ENCODE measurements at regions not wholly inside any gene's neighbourhood (a gene's known extent, or its start where the extent isn't known, plus 50 kb on each side); places are given as distances from the start of the nearest gene placed in this dataset.

- Histone ChIP-seq H3K27me3 (ENCODE audit: insufficient read depth, low read length, poor library complexity) (no peaks in the 10 kb centered on the region), H3K36me3 (ENCODE audit: insufficient read depth, low read length) (no peaks in the 10 kb centered on the region), H3K9ac (ENCODE audit: low read depth, low read length) (no peak overlapping the region), H3K4me3 (ENCODE audit: low read depth in 1 of 2, low read length in 2 of 2) (no peak overlapping the region), H3K27ac (ENCODE audit: low read length) (no peak overlapping the region), H3K4me2 (ENCODE audit: insufficient read depth, low read length) (no peak overlapping the region), H3K79me2 (ENCODE audit: insufficient read depth, low read length) (no peaks in the 10 kb centered on the region), H4K20me1 (ENCODE audit: insufficient read depth, low read length) (no peaks in the 10 kb centered on the region), H2AFZ (ENCODE audit: low read depth, low read length) (no peak overlapping the region), H3K4me1 (ENCODE audit: insufficient read depth, low read length) (no peaks in the 10 kb centered on the region), H3K9me3 (ENCODE audit: insufficient read depth, low read length, severe bottlenecking) (no peaks in the 10 kb centered on the region)
- ATAC-seq (ENCODE audit: insufficient read depth, low read depth) = no peak
- no peak for DNase-seq
- TF ChIP-seq EZH2 (IDR thresholded peaks at IDR 0.05; ENCODE audit: borderline replicate concordance, low read depth, low read length, severe bottlenecking) = no peak
- no peak for TF ChIP-seq CTCF (IDR thresholded peaks at IDR 0.05; ENCODE audit: borderline replicate concordance, extremely low read depth, low read length, poor library complexity, severe bottlenecking)
Observed at GRCh38 chr7:118836933-118837332, 612.4 kb downstream of the ANKRD7 start.

GRCh38 chr7:118839515-118839914 is 615.0 kb downstream of the ANKRD7 start:
- Histone ChIP-seq H3K4me2 (ENCODE audit: insufficient read depth, low read length) (no peak overlapping the region), H3K79me2 (ENCODE audit: insufficient read depth, low read length) (no peaks in the 10 kb centered on the region), H3K4me3 (ENCODE audit: low read depth in 1 of 2, low read length in 2 of 2) (no peak overlapping the region), H4K20me1 (ENCODE audit: insufficient read depth, low read length) (no peaks in the 10 kb centered on the region), H3K4me1 (ENCODE audit: insufficient read depth, low read length) (no peaks in the 10 kb centered on the region), H3K27ac (ENCODE audit: low read length) (no peak overlapping the region), H3K9me3 (ENCODE audit: insufficient read depth, low read length, severe bottlenecking) (no peaks in the 10 kb centered on the region), H3K9ac (ENCODE audit: low read depth, low read length) (no peak overlapping the region), H3K27me3 (ENCODE audit: insufficient read depth, low read length, poor library complexity) (no peaks in the 10 kb centered on the region), H3K36me3 (ENCODE audit: insufficient read depth, low read length) (no peaks in the 10 kb centered on the region), H2AFZ (ENCODE audit: low read depth, low read length) (no peak overlapping the region)
- DNase-seq = no peak
- TF ChIP-seq CTCF (IDR thresholded peaks at IDR 0.05; ENCODE audit: borderline replicate concordance, extremely low read depth, low read length, poor library complexity, severe bottlenecking) (no peak), EZH2 (IDR thresholded peaks at IDR 0.05; ENCODE audit: borderline replicate concordance, low read depth, low read length, severe bottlenecking) (no peak)
- ATAC-seq (ENCODE audit: insufficient read depth, low read depth) = no peak

DNA sequence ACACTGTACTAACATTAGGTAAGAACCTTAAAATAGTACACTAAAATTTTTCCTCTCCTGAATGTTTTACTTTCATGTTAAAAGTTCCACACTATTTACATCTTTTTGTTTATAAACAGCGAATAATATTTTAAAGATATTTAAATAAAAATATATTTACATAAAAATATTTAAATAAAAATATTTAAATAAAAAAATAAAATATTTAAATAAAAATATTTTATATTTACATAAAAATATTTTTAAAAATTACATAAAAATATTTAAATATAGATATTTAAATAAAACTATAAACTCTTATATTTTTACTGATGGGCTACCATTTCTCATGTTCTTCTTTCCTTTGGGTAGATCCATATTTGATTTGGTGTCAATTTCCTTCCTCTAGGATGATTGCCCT is 619.0 kb downstream of the ANKRD7 start:
- no peak overlapping the region for H3K4me2 ChIP-seq (ENCODE audit: insufficient read depth, low read length)
- ATAC-seq (ENCODE audit: insufficient read depth, low read depth) (no peak), DNase-seq (no peak)
- no peaks in the 10 kb centered on the region for H3K4me1 ChIP-seq (ENCODE audit: insufficient read depth, low read length)
- no peak overlapping the region for H3K27ac ChIP-seq (ENCODE audit: low read length)
- no peak for TF ChIP-seq CTCF (IDR thresholded peaks at IDR 0.05; ENCODE audit: borderline replicate concordance, extremely low read depth, low read length, poor library complexity, severe bottlenecking)
- no peak for TF ChIP-seq EZH2 (IDR thresholded peaks at IDR 0.05; ENCODE audit: borderline replicate concordance, low read depth, low read length, severe bottlenecking)
- H2AFZ ChIP-seq (ENCODE audit: low read depth, low read length) = no peak overlapping the region
- H4K20me1 ChIP-seq (ENCODE audit: insufficient read depth, low read length) = no peaks in the 10 kb centered on the region
- H3K9me3 ChIP-seq (ENCODE audit: insufficient read depth, low read length, severe bottlenecking) = no peaks in the 10 kb centered on the region
- H3K27me3 ChIP-seq (ENCODE audit: insufficient read depth, low read length, poor library complexity) = no peaks in the 10 kb centered on the region
- no peak overlapping the region for H3K9ac ChIP-seq (ENCODE audit: low read depth, low read length)
- no peaks in the 10 kb centered on the region for H3K79me2 ChIP-seq (ENCODE audit: insufficient read depth, low read length)
- H3K36me3 ChIP-seq (ENCODE audit: insufficient read depth, low read length) = no peaks in the 10 kb centered on the region
- no peak overlapping the region for H3K4me3 ChIP-seq (ENCODE audit: low read depth in 1 of 2, low read length in 2 of 2)

DNA sequence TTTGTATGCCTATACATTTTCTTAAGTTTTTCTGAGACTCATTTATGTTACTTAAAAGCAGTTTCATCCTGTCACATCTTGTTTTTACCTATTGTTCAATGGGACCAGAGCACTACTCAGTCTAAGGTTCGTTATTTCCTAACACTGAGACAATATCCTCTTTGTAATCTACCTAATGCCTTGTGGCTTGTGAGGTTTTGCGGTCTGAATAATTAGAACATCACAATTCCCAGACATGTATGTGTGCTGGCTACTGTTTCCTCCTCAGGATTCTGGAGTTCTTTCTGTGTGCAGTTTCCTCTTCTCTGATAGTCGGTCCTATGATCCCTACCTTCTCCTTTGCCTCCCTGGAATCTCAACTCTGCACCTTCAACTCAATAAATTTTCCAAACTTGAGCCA is 620.2 kb downstream of the ANKRD7 start:
- H3K27ac ChIP-seq (ENCODE audit: low read length) = no peak overlapping the region
- DNase-seq = no peak
- H2AFZ ChIP-seq (ENCODE audit: low read depth, low read length) = no peak overlapping the region
- H3K4me2 ChIP-seq (ENCODE audit: insufficient read depth, low read length) = no peak overlapping the region
- no peak overlapping the region for H3K4me3 ChIP-seq (ENCODE audit: low read depth in 1 of 2, low read length in 2 of 2)
- H3K9ac ChIP-seq (ENCODE audit: low read depth, low read length) = no peak overlapping the region
- no peaks in the 10 kb centered on the region for H3K27me3 ChIP-seq (ENCODE audit: insufficient read depth, low read length, poor library complexity)
- no peaks in the 10 kb centered on the region for H3K79me2 ChIP-seq (ENCODE audit: insufficient read depth, low read length)
- H3K9me3 ChIP-seq (ENCODE audit: insufficient read depth, low read length, severe bottlenecking) = no peaks in the 10 kb centered on the region
- no peaks in the 10 kb centered on the region for H3K4me1 ChIP-seq (ENCODE audit: insufficient read depth, low read length)
- no peaks in the 10 kb centered on the region for H4K20me1 ChIP-seq (ENCODE audit: insufficient read depth, low read length)
- ATAC-seq (ENCODE audit: insufficient read depth, low read depth) = no peak
- TF ChIP-seq EZH2 (IDR thresholded peaks at IDR 0.05; ENCODE audit: borderline replicate concordance, low read depth, low read length, severe bottlenecking) (no peak), CTCF (IDR thresholded peaks at IDR 0.05; ENCODE audit: borderline replicate concordance, extremely low read depth, low read length, poor library complexity, severe bottlenecking) (no peak)
- no peaks in the 10 kb centered on the region for H3K36me3 ChIP-seq (ENCODE audit: insufficient read depth, low read length)

Data from DND-41 (cell line).